Spleen (tissue), 11 donors: ENCODE measurements at regions not wholly inside any gene's neighbourhood (a gene's known extent, or its start where the extent isn't known, plus 50 kb on each side); places are given as distances from the start of the nearest gene placed in this dataset.

ENCODE experiments used
- DNase-seq: peaks from one replicate; pipeline ENCODE4 v3.0.0-alpha.2; 2020
- H3K27ac ChIP-seq, 8 donors: fragments of 200-600 bp; sonication (generic) in 7 of 8; 1 replicate in 4 of 8; 2 replicates in 4 of 8; pipeline versions ENCODE4 v1.5.0 to v1.8.0; 2016 to 2021; ENCODE audit warnings: inconsistent platforms in 4 of 8, mild to moderate bottlenecking in 4 of 8, moderate library complexity in 1 of 8
- H3K27me3 ChIP-seq, 7 donors: fragments of 200-600 bp; sonication (generic) in 6 of 7; replicated peaks in 1 of 7; 1 replicate in 4 of 7; 2 replicates in 3 of 7; pipeline versions ENCODE4 v1.5.0 to v1.8.0; 2016 to 2021; ENCODE audit warnings: inconsistent platforms in 3 of 7, mild to moderate bottlenecking in 1 of 7
- H3K36me3 ChIP-seq, 6 donors: fragments of 200-600 bp; sonication (generic) in 5 of 6; 1 replicate in 4 of 6; 2 replicates in 2 of 6; pipeline versions ENCODE4 v1.5.0 to v1.8.0; 2016 to 2021; ENCODE audit warnings: inconsistent platforms in 2 of 6
- H3K4me1 ChIP-seq, 6 donors: fragments of 200-600 bp; sonication (generic) in 5 of 6; 1 replicate in 3 of 6; 2 replicates in 3 of 6; pipeline versions ENCODE4 v1.5.0 to v1.8.0; 2016 to 2021; ENCODE audit warnings: inconsistent platforms in 3 of 6
- H3K4me3 ChIP-seq, 8 donors: fragments of 200-600 bp; sonication (generic) in 7 of 8; 1 replicate in 4 of 8; 2 replicates in 4 of 8; pipeline versions ENCODE4 v1.5.0 to v1.8.0; 2016 to 2021; ENCODE audit warnings: inconsistent platforms in 4 of 8, mild to moderate bottlenecking in 4 of 8, moderate library complexity in 2 of 8
- H3K9me3 ChIP-seq, 8 donors: fragments of 200-600 bp; sonication (generic) in 7 of 8; 1 replicate in 4 of 8; 2 replicates in 4 of 8; pipeline versions ENCODE4 v1.5.0 to v1.8.0; 2016 to 2021; ENCODE audit warnings: inconsistent platforms in 4 of 8
- CTCF ChIP-seq, 11 experiments: fragments of 200-600 bp in 7 of 11; fragments of 450-650 bp in 4 of 11; sonication (generic) in 4 of 11; IDR thresholded peaks in 8 of 11; conservative IDR thresholded peaks in 3 of 11; 1 replicate in 7 of 11; 2 replicates in 4 of 11; pipeline versions ENCODE4 v1.4.0 to v1.8.0; 2016 to 2021; ENCODE audit warnings: antibody characterized with exemption in 11 of 11, inconsistent platforms in 4 of 11, mild to moderate bottlenecking in 1 of 11
- POLR2A ChIP-seq, 3 donors: fragments of 450-650 bp; IDR thresholded peaks; one replicate each; pipeline ENCODE4 v1.5.1; 2017; ENCODE audit warnings: antibody characterized with exemption in 3 of 3, mild to moderate bottlenecking in 1 of 3
- POLR2AphosphoS5 ChIP-seq, 3 donors: sonication (generic); formaldehyde crosslinking; IDR thresholded peaks; one replicate each; pipeline ENCODE4 v1.5.1; 2017; ENCODE audit warnings: antibody characterized with exemption in 3 of 3
- WGBS, 5 donors: extraction: QIAGEN DNeasy Blood & Tissue Kit in 3 of 5; methylation state at CpG; one replicate each; pipeline versions ENCODE4 v1.1.5 to v1.1.7; 2013 to 2018; 5-methylcytosine and 5-hydroxymethylcytosine counted together
- intact Hi-C: fragments of 100-400 bp; cut with DNase I; formaldehyde crosslinking; loops from one replicate; pipeline ENCODE4 v1.15.0; 2023; ENCODE audit warnings: low total_unique reads
- donor health status: healthy with polysubstance abuse.
- donor health status: DM: no; HTN: no; CAD: no; lungs with moderate emphysema.
- donor health status: DM: no; HTN: no; CAD: no.
- donor health status: Bipolar disorder and iron deficiency.
- donor health status: healthy.
- donor health status: DM: no; HTN: no; CAD: no.
- donor health status: DM: yes; HTN: yes; CAD: no.

DNA sequence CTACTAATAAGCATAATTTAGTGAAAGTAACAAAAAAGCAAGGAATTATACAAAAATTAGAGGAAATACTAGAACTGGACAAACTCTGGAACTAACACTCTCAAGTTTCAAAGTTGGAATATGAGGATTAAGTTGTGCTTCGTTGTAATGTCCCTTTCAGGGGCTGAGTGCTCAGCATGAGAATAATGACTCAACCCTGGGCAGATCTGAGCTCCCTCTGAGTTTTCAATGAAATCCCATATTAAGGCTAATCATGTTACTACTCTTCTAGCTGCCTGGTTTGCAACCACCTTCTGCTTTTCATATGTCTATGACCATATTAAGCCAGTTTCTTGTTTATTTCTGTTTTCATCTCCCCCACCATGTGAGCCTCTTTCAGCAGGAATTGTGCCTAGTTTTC lies 274.9 kb upstream of the LRRTM4 start:
- no peak overlapping the region for H3K27ac ChIP-seq
- TF ChIP-seq POLR2A (IDR thresholded peaks at IDR 0.05) (no peak), CTCF (IDR thresholded peaks at IDR 0.05 in 8 of 11, conservative IDR thresholded peaks at IDR 0.05 in 3 of 11) (no peak), POLR2AphosphoS5 (IDR thresholded peaks at IDR 0.05) (no peak)
- no peaks in the 10 kb centered on the region for H3K36me3 ChIP-seq
- peaks cover 0 to 26% (median 4%) of the 10 kb centered on the region in 8 donors for H3K9me3 ChIP-seq
- no peaks in the 10 kb centered on the region for H3K27me3 ChIP-seq
- no peaks in the 10 kb centered on the region for H3K4me1 ChIP-seq
- intact Hi-C loops, result no loop called here
- H3K4me3 ChIP-seq, result no peak overlapping the region
- DNase-seq, result no peak
- 17 to 55% (median 28%) methylated on average over 1 of the region's 1 CpG for WGBS, 5 donors

DNA sequence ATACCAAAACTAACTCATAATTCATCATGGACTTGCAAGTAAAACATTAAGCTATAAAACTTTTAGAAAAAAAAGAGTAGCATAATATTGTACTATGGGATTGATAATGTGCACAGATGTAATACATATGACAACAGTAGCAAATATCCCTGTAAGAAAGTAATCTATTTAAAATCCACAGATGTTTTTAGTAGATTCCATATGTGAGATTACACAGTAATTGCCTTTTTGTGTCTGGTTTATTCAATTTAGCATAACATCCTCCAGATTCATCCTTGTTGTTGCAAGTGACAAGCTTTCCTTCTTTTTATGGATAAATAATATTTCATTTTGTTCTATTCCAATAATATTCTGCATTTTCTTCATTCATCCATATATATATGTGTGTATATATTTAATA lies 278.2 kb upstream of the LRRTM4 start:
- no peak overlapping the region for H3K27ac ChIP-seq
- H3K27me3 ChIP-seq, result no peaks in the 10 kb centered on the region
- TF ChIP-seq POLR2A (IDR thresholded peaks at IDR 0.05), result no peak
- TF ChIP-seq POLR2AphosphoS5 (IDR thresholded peaks at IDR 0.05), result no peak
- no peak for TF ChIP-seq CTCF (IDR thresholded peaks at IDR 0.05 in 8 of 11, conservative IDR thresholded peaks at IDR 0.05 in 3 of 11)
- H3K4me3 ChIP-seq, result no peak overlapping the region
- DNase-seq, result no peak
- intact Hi-C loops, result no loop called here
- no peaks in the 10 kb centered on the region for H3K4me1 ChIP-seq
- H3K9me3 ChIP-seq, result peaks cover 0 to 37% (median 6%) of the 10 kb centered on the region in 8 donors
- H3K36me3 ChIP-seq, result no peaks in the 10 kb centered on the region

DNA sequence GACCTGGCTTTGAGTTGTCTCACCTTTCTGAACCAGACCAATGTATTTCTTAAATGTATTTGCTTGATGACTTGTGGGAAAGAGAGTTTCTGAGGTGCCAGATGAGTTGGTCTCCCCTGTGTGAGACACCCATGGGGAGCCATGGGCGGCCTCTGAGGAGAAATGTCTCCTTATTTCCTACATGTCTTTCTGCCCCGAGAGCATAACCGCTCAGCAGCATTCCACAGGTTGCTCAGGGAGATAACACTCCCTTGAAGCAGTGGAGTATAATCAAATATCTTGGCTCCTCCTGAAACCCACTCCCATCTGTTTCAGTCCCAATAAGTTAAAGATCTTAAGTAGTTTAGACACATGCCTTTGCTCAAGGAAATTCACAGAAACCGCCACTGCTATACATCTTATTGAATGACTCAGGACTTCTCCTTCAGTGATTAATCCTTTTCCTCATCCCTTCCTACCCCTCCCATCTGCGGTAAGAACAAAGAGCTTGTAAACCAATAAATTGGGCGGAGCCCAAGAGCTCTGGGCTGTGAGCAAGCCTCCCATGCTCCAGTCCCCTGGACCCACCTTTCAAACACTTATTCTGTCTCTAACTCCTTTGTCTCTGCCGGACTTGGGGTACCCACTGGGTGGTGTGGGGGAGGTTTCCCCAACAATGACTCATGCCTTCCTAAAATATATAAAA lies 285.5 kb upstream of the LRRTM4 start:
- DNase-seq, result no peak
- Histone ChIP-seq H3K27ac (no peak overlapping the region), H3K4me1 (no peaks in the 10 kb centered on the region), H3K36me3 (no peaks in the 10 kb centered on the region), H3K9me3 (peaks cover 0 to 48% (median 18%) of the 10 kb centered on the region in 8 donors), H3K27me3 (no peaks in the 10 kb centered on the region), H3K4me3 (no peak overlapping the region)
- WGBS, 5 donors, result 66 to 78% (median 72%) methylated on average over 7 of the region's 7 CpGs
- TF ChIP-seq POLR2AphosphoS5 (IDR thresholded peaks at IDR 0.05), result no peak
- TF ChIP-seq POLR2A (IDR thresholded peaks at IDR 0.05), result no peak
- TF ChIP-seq CTCF (IDR thresholded peaks at IDR 0.05 in 8 of 11, conservative IDR thresholded peaks at IDR 0.05 in 3 of 11), result no peak
- intact Hi-C loops, result no loop called here

DNA sequence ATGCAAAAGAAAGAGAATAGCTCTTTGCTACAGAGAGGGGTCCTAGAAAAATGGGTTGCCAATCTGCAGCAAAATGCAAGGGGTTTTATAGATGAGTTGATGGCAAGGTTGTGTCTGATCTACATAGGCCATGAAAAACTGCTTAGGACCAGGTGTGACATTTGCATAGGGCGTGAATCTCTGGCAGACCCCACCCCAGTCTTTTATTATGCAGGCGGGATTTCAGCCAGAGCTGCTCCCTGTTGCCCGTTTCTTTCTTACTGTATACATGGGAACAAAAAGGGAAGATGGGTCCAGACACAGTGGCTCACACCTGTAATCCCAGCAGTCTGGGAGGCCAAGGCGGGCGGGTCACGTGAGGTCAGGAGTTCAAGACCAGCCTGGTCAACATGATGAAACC lies 286.4 kb upstream of the LRRTM4 start:
- intact Hi-C loops, result no loop called here
- DNase-seq, result no peak
- WGBS, 5 donors, result 81 to 94% (median 94%) methylated on average over 6 of the region's 6 CpGs
- no peaks in the 10 kb centered on the region for H3K27me3 ChIP-seq
- H3K4me3 ChIP-seq, result no peak overlapping the region
- H3K4me1 ChIP-seq, result no peaks in the 10 kb centered on the region
- H3K36me3 ChIP-seq, result no peaks in the 10 kb centered on the region
- peaks cover 0 to 48% (median 15%) of the 10 kb centered on the region in 8 donors for H3K9me3 ChIP-seq
- H3K27ac ChIP-seq, result no peak overlapping the region
- TF ChIP-seq POLR2A (IDR thresholded peaks at IDR 0.05), result no peak
- TF ChIP-seq POLR2AphosphoS5 (IDR thresholded peaks at IDR 0.05), result no peak
- TF ChIP-seq CTCF (IDR thresholded peaks at IDR 0.05 in 8 of 11, conservative IDR thresholded peaks at IDR 0.05 in 3 of 11), result no peak
